Omental fat pad (tissue), 3 donors: ENCODE measurements at regions not wholly inside any gene's neighbourhood (a gene's known extent, or its start where the extent isn't known, plus 50 kb on each side); places are given as distances from the start of the nearest gene placed in this dataset.

ENCODE experiments used
- ATAC-seq: fragments of 150-250 bp; one replicate; pipeline ENCODE4 v1.9.1; 2016; ENCODE audit warnings: mild to moderate bottlenecking, moderate library complexity; ENCODE audit not compliant: low FRiP score
- DNase-seq: peaks from one replicate; pipeline ENCODE4 v3.0.0-alpha.2; 2019; ENCODE audit warnings: low spot score
- CTCF ChIP-seq, 3 donors: fragments of 450-650 bp; IDR thresholded peaks; one replicate each; pipeline ENCODE4 v1.5.1; 2016 to 2017; ENCODE audit warnings: antibody characterized with exemption in 3 of 3, mild to moderate bottlenecking in 3 of 3, moderate library complexity in 2 of 3

GRCh38 chr6:167579806-167580618, 246.7 kb upstream of the AFDN start:
- DNase-seq = peak; percentile 19
- no peak for TF ChIP-seq CTCF (IDR thresholded peaks at IDR 0.05)
- ATAC-seq = no peak

- no peak for TF ChIP-seq CTCF (IDR thresholded peaks at IDR 0.05)
- ATAC-seq (no peak), DNase-seq (no peak)
Measured at GRCh38 chr6:167580619-167580911, 246.1 kb upstream of the AFDN start.

GRCh38 chr6:167581637-167582036, 245.1 kb upstream of the AFDN start:
- peak; percentile 9 for DNase-seq
- ATAC-seq = no peak
- no peak for TF ChIP-seq CTCF (IDR thresholded peaks at IDR 0.05)

GRCh38 chr6:167583412-167583811, 243.3 kb upstream of the AFDN start:
- DNase-seq = no peak
- TF ChIP-seq CTCF (IDR thresholded peaks at IDR 0.05) = no peak
- ATAC-seq = no peak

GRCh38 chr6:167588181-167588919, 238.4 kb upstream of the AFDN start:
- no peak for DNase-seq
- TF ChIP-seq CTCF (IDR thresholded peaks at IDR 0.05) = no peak

GRCh38 chr6:167588920-167589614, 237.6 kb upstream of the AFDN start:
- peak; percentile 23 for ATAC-seq
- no peak for DNase-seq
- TF ChIP-seq CTCF (IDR thresholded peaks at IDR 0.05) = no peak

More at GRCh38 chr6:167588181-167588919, 238.4 kb upstream of the AFDN start:
- no peak for ATAC-seq
